RWPE2 (cell line): ENCODE measurements at regions not wholly inside any gene's neighbourhood (a gene's known extent, or its start where the extent isn't known, plus 50 kb on each side); places are given as distances from the start of the nearest gene placed in this dataset.

Experiments
- ATAC-seq: fragments of 200-7000 bp; cut with Tn5 transposase; 3 replicates; pipeline ENCODE4 v1.9.1; 2021; ENCODE audit warnings: low read depth
- DNase-seq: peaks from one replicate; pipeline ENCODE4 v3.0.0-alpha.2; 2020; ENCODE audit warnings: low spot score
- H3K27ac ChIP-seq: fragments of 450-650 bp; 2 replicates; pipeline ENCODE4 v1.5.1; 2017; ENCODE audit warnings: mild to moderate bottlenecking; ENCODE audit not compliant: poor library complexity, severe bottlenecking
- H3K27me3 ChIP-seq: fragments of 250-450 bp; sonication (Bioruptor Pico); 2 replicates; pipeline ENCODE4 v1.5.1; 2021; ENCODE audit warnings: mild to moderate bottlenecking, moderate library complexity; ENCODE audit not compliant: insufficient read depth, poor library complexity, severe bottlenecking
- H3K36me3 ChIP-seq: fragments of 250-450 bp; sonication (Bioruptor Pico); 2 replicates; pipeline ENCODE4 v1.5.1; 2020; ENCODE audit warnings: low read depth, mild to moderate bottlenecking, moderate library complexity
- H3K4me1 ChIP-seq: fragments of 250-450 bp; sonication (Bioruptor Pico); 2 replicates; pipeline ENCODE4 v1.5.1; 2021; ENCODE audit warnings: mild to moderate bottlenecking, moderate library complexity; ENCODE audit not compliant: insufficient read depth, poor library complexity, severe bottlenecking
- H3K4me3 ChIP-seq: fragments of 250-450 bp; sonication (Bioruptor Pico); 2 replicates; pipeline ENCODE4 v1.5.1; 2021; ENCODE audit warnings: mild to moderate bottlenecking, moderate library complexity; ENCODE audit not compliant: severe bottlenecking
- H3K9me3 ChIP-seq: fragments of 250-450 bp; sonication (Bioruptor Pico); 2 replicates; pipeline ENCODE4 v1.5.1; 2021; ENCODE audit warnings: mild to moderate bottlenecking, moderate library complexity; ENCODE audit not compliant: severe bottlenecking
- CTCF ChIP-seq: fragments of 450-650 bp; IDR thresholded peaks from one replicate; pipeline ENCODE4 v1.5.1; 2017; ENCODE audit warnings: mild to moderate bottlenecking, moderate library complexity; ENCODE audit not compliant: poor library complexity, severe bottlenecking

GRCh38 chr10:130954326-130954905 lies 357.1 kb downstream of the TCERG1L start:
- TF ChIP-seq CTCF = no peak
- Histone ChIP-seq H3K27ac (no peak overlapping the region), H3K9me3 (no peaks in the 10 kb centered on the region), H3K27me3 (no peaks in the 10 kb centered on the region), H3K4me3 (no peak overlapping the region), H3K36me3 (no peaks in the 10 kb centered on the region), H3K4me1 (no peaks in the 10 kb centered on the region)
- ATAC-seq = no peak
- no peak for DNase-seq

GRCh38 chr10:130956251-130956650 lies 355.3 kb downstream of the TCERG1L start:
- DNase-seq (no peak), ATAC-seq (no peak)
- Histone ChIP-seq H3K4me1 (no peaks in the 10 kb centered on the region), H3K36me3 (no peaks in the 10 kb centered on the region), H3K27me3 (no peaks in the 10 kb centered on the region), H3K9me3 (no peaks in the 10 kb centered on the region), H3K27ac (no peak overlapping the region), H3K4me3 (no peak overlapping the region)
- no peak for TF ChIP-seq CTCF

GRCh38 chr10:130957423-130957822 lies 354.1 kb downstream of the TCERG1L start:
- Histone ChIP-seq H3K4me1 (no peaks in the 10 kb centered on the region), H3K27me3 (no peaks in the 10 kb centered on the region), H3K36me3 (no peaks in the 10 kb centered on the region), H3K4me3 (no peak overlapping the region), H3K9me3 (no peaks in the 10 kb centered on the region), H3K27ac (no peak overlapping the region)
- ATAC-seq = no peak
- DNase-seq = no peak
- TF ChIP-seq CTCF = no peak

- no peak overlapping the region for H3K4me3 ChIP-seq
- no peak overlapping the region for H3K27ac ChIP-seq
- no peak for ATAC-seq
- no peak for DNase-seq
- H3K9me3 ChIP-seq = no peaks in the 10 kb centered on the region
- no peak for TF ChIP-seq CTCF
- no peaks in the 10 kb centered on the region for H3K4me1 ChIP-seq
- H3K36me3 ChIP-seq = no peaks in the 10 kb centered on the region
- H3K27me3 ChIP-seq = no peaks in the 10 kb centered on the region
These were observed 353.5 kb downstream of the TCERG1L start for GRCh38 chr10:130958003-130958402.

- Histone ChIP-seq H3K27ac (no peak overlapping the region), H3K36me3 (no peaks in the 10 kb centered on the region), H3K27me3 (no peaks in the 10 kb centered on the region), H3K4me1 (no peaks in the 10 kb centered on the region), H3K4me3 (no peak overlapping the region), H3K9me3 (no peaks in the 10 kb centered on the region)
- DNase-seq (no peak), ATAC-seq (no peak)
- no peak for TF ChIP-seq CTCF
These were observed 352.4 kb downstream of the TCERG1L start for GRCh38 chr10:130958981-130959751.
